Naive B cell (primary cell): ENCODE measurements at regions not wholly inside any gene's neighbourhood (a gene's known extent, or its start where the extent isn't known, plus 50 kb on each side); places are given as distances from the start of the nearest gene placed in this dataset.
A peak's percentile ranks its signal among the peaks of the same experiment; 100 is the strongest.

Experiments used
- ATAC-seq, 2 donors: fragments of 150-1000 bp; cut with Tn5 transposase; 2 replicates each; pipeline ENCODE4 v1.10.0; 2021; ENCODE audit warnings: low read depth in 2 of 2, mild to moderate bottlenecking in 2 of 2, moderate library complexity in 2 of 2
- DNase-seq: peaks from one replicate; pipeline ENCODE4 v3.0.0; 2022
- H3K27ac Mint-ChIP-seq, 6 donors: one replicate each; pipeline ENCODE4 v1.8.0; 2020 to 2022; ENCODE audit warnings: mild to moderate bottlenecking in 6 of 6, mixed read lengths in 6 of 6, moderate library complexity in 5 of 6, inconsistent platforms in 2 of 6
- H3K27me3 Mint-ChIP-seq, 3 donors: one replicate each; pipeline ENCODE4 v1.8.0; 2021 to 2022; ENCODE audit warnings: mixed read lengths in 3 of 3, mild to moderate bottlenecking in 1 of 3
- H3K36me3 Mint-ChIP-seq, 2 donors: one replicate each; pipeline ENCODE4 v1.8.0; 2020 to 2022; ENCODE audit warnings: mixed read lengths in 2 of 2, inconsistent platforms in 1 of 2, mild to moderate bottlenecking in 1 of 2
- H3K4me1 Mint-ChIP-seq, 3 donors: one replicate each; pipeline ENCODE4 v1.8.0; 2020 to 2022; ENCODE audit warnings: mixed read lengths in 3 of 3, inconsistent platforms in 1 of 3, mild to moderate bottlenecking in 1 of 3, moderate library complexity in 1 of 3
- H3K4me3 Mint-ChIP-seq, 8 donors: one replicate each; pipeline ENCODE4 v1.8.0; 2020 to 2022; ENCODE audit warnings: mild to moderate bottlenecking in 8 of 8, mixed read lengths in 8 of 8, moderate library complexity in 8 of 8, inconsistent platforms in 2 of 8
- H3K9me3 Mint-ChIP-seq, 7 donors: one replicate each; pipeline ENCODE4 v1.8.0; 2020 to 2022; ENCODE audit warnings: mixed read lengths in 7 of 7, mild to moderate bottlenecking in 5 of 7, inconsistent platforms in 2 of 7, moderate library complexity in 1 of 7

GRCh38 chr7:54859066-54859465 is 100.1 kb upstream of the SEC61G start:
- H3K4me1 Mint-ChIP-seq, result no peaks in the 10 kb centered on the region
- no peaks in the 10 kb centered on the region for H3K36me3 Mint-ChIP-seq
- H3K27me3 Mint-ChIP-seq, result peaks cover 5 to 12% (median 7%) of the 10 kb centered on the region in 3 donors
- H3K27ac Mint-ChIP-seq, result no peak overlapping the region
- ATAC-seq (no peak), DNase-seq (no peak)
- H3K9me3 Mint-ChIP-seq, result peaks cover 0 to 10% (median 5%) of the 10 kb centered on the region in 7 donors
- H3K4me3 Mint-ChIP-seq, result no peak overlapping the region

DNA sequence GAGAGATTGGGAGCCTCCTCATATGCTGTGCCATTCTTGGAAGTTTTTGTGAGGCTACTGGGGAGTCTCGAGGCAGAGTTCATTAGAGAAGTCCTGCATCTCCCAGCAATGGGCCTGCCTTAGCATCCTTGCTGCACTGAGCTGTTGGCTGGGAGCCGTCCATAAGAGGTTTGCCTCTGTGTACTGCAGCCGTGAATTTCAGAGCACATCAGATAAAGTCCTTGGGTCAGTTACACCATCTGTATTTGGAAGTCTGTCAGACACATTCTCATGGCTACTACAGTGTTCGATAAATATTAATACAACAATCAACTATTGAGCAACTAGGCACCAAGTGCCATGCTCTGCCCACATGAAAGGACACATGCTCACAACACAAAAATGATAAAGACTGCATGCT is 100.5 kb upstream of the SEC61G start:
- Mint-ChIP-seq H3K27me3 (peaks cover 5 to 9% (median 7%) of the 10 kb centered on the region in 3 donors), H3K9me3 (peaks cover 0 to 10% (median 3%) of the 10 kb centered on the region in 7 donors), H3K36me3 (no peaks in the 10 kb centered on the region), H3K27ac (no peak overlapping the region), H3K4me3 (no peak overlapping the region), H3K4me1 (no peaks in the 10 kb centered on the region)
- DNase-seq (no peak), ATAC-seq (no peak)

GRCh38 chr7:54860003-54860775 is 101.2 kb upstream of the SEC61G start:
- ATAC-seq (no peak), DNase-seq (no peak)
- Mint-ChIP-seq H3K27me3 (peaks cover 5 to 7% (median 6%) of the 10 kb centered on the region in 3 donors), H3K4me3 (peak overlapping the region in 1 of 8 donors; percentile 2), H3K4me1 (no peaks in the 10 kb centered on the region), H3K9me3 (peaks cover 0 to 10% (median 2%) of the 10 kb centered on the region in 7 donors), H3K27ac (no peak overlapping the region), H3K36me3 (no peaks in the 10 kb centered on the region)

DNA sequence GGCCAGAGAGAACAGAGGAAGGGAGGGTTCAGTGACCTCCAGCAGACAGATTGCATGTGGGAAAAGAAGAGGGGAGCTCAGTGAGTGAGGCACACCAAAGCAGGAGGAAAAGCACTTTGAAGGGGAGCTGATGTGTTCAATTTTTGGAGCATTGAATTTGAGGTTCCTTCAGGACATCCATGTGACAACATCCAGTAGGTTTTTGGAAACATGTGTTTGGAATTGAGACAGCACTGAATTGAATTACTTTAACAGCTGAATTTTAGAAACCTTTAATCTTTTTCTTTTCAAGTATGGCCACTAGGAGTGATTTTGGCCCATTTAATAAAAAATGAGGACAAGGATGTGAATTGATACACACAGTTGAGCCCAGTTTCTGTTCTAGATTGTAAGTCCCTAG is 101.8 kb upstream of the SEC61G start:
- H3K4me3 Mint-ChIP-seq, result no peak overlapping the region
- H3K9me3 Mint-ChIP-seq, result peaks cover 0 to 10% (median 2%) of the 10 kb centered on the region in 7 donors
- no peaks in the 10 kb centered on the region for H3K4me1 Mint-ChIP-seq
- no peak overlapping the region for H3K27ac Mint-ChIP-seq
- DNase-seq (no peak), ATAC-seq (no peak)
- H3K36me3 Mint-ChIP-seq, result no peaks in the 10 kb centered on the region
- H3K27me3 Mint-ChIP-seq, result peaks cover 5 to 7% (median 6%) of the 10 kb centered on the region in 3 donors

GRCh38 chr7:54864663-54865062 is 105.7 kb upstream of the SEC61G start:
- H3K4me3 Mint-ChIP-seq, result no peak overlapping the region
- H3K9me3 Mint-ChIP-seq, result peaks cover 0 to 2% (median 0%) of the 10 kb centered on the region in 7 donors
- no peaks in the 10 kb centered on the region for H3K36me3 Mint-ChIP-seq
- H3K27ac Mint-ChIP-seq, result no peak overlapping the region
- no peaks in the 10 kb centered on the region for H3K27me3 Mint-ChIP-seq
- H3K4me1 Mint-ChIP-seq, result no peaks in the 10 kb centered on the region
- DNase-seq (no peak), ATAC-seq (no peak)

DNA sequence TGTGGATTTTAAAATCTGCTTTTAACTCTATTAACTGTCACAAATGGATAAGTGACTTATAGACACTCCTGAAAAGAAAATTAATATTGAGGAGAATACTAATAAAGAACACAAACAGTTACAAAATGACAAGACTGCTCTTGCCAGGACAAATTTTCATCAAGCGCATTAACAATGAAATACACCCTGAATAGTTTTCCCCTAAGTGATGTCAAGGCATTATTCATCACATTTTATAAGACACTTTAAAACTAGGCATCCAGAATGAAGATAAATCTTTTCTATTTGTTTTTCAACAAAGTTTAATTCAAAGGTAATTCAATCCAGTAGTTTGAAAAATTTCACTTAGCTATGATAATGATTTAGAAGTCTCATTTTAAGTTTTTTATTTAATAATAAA is 110.5 kb upstream of the SEC61G start:
- no peak overlapping the region for H3K4me3 Mint-ChIP-seq
- H3K27me3 Mint-ChIP-seq, result no peaks in the 10 kb centered on the region
- H3K9me3 Mint-ChIP-seq, result peaks cover 0 to 4% (median 0%) of the 10 kb centered on the region in 7 donors
- no peaks in the 10 kb centered on the region for H3K4me1 Mint-ChIP-seq
- no peaks in the 10 kb centered on the region for H3K36me3 Mint-ChIP-seq
- no peak overlapping the region for H3K27ac Mint-ChIP-seq
- no peak for ATAC-seq
- DNase-seq, result no peak

GRCh38 chr7:54874804-54875203 is 115.8 kb upstream of the SEC61G start:
- Mint-ChIP-seq H3K36me3 (no peaks in the 10 kb centered on the region), H3K27ac (no peak overlapping the region), H3K9me3 (peaks cover 0 to 4% (median 0%) of the 10 kb centered on the region in 7 donors), H3K27me3 (no peaks in the 10 kb centered on the region), H3K4me3 (no peak overlapping the region), H3K4me1 (no peaks in the 10 kb centered on the region)
- no peak for DNase-seq
- no peak for ATAC-seq

DNA sequence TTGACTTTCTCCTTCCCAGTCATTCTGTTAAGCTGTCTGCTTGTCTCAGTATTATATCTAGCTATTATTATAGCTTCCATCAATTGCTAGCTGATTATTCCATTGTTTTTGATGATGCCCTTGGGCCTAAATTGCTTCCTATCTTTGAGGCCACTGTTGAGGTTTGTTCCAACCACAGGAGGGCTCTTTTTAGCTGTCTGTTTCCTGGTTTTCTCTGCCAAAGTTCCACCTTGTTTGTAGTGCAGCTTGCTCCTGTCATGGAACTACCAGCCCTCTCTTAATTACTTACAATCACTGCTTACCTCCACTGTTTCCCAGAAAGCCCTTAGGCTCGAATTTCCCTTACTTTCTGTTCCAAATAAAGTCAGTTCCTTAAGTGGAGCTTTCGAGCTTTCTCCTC is 118.7 kb upstream of the SEC61G start:
- Mint-ChIP-seq H3K27me3 (no peaks in the 10 kb centered on the region), H3K4me3 (no peak overlapping the region), H3K4me1 (no peaks in the 10 kb centered on the region), H3K9me3 (peaks cover 0 to 4% (median 0%) of the 10 kb centered on the region in 7 donors), H3K36me3 (no peaks in the 10 kb centered on the region), H3K27ac (no peak overlapping the region)
- ATAC-seq (no peak), DNase-seq (no peak)

- no peaks in the 10 kb centered on the region for H3K36me3 Mint-ChIP-seq
- no peak overlapping the region for H3K4me3 Mint-ChIP-seq
- ATAC-seq (no peak), DNase-seq (no peak)
- H3K9me3 Mint-ChIP-seq, result peaks cover 0 to 4% (median 0%) of the 10 kb centered on the region in 7 donors
- no peaks in the 10 kb centered on the region for H3K4me1 Mint-ChIP-seq
- H3K27me3 Mint-ChIP-seq, result no peaks in the 10 kb centered on the region
- no peak overlapping the region for H3K27ac Mint-ChIP-seq
Measured at GRCh38 chr7:54878339-54878738, 119.3 kb upstream of the SEC61G start.

GRCh38 chr7:54879776-54880175 is 120.8 kb upstream of the SEC61G start:
- no peaks in the 10 kb centered on the region for H3K27me3 Mint-ChIP-seq
- no peaks in the 10 kb centered on the region for H3K4me1 Mint-ChIP-seq
- ATAC-seq (no peak), DNase-seq (no peak)
- no peak overlapping the region for H3K27ac Mint-ChIP-seq
- peaks cover 0 to 3% (median 0%) of the 10 kb centered on the region in 7 donors for H3K9me3 Mint-ChIP-seq
- H3K36me3 Mint-ChIP-seq, result no peaks in the 10 kb centered on the region
- H3K4me3 Mint-ChIP-seq, result no peak overlapping the region

GRCh38 chr7:54880326-54880989 is 121.4 kb upstream of the SEC61G start:
- H3K4me1 Mint-ChIP-seq, result no peaks in the 10 kb centered on the region
- DNase-seq (no peak), ATAC-seq (no peak)
- H3K27me3 Mint-ChIP-seq, result no peaks in the 10 kb centered on the region
- peaks cover 0 to 3% (median 0%) of the 10 kb centered on the region in 7 donors for H3K9me3 Mint-ChIP-seq
- H3K27ac Mint-ChIP-seq, result peak overlapping the region in 1 of 6 donors; percentile 45
- no peaks in the 10 kb centered on the region for H3K36me3 Mint-ChIP-seq
- no peak overlapping the region for H3K4me3 Mint-ChIP-seq

DNA sequence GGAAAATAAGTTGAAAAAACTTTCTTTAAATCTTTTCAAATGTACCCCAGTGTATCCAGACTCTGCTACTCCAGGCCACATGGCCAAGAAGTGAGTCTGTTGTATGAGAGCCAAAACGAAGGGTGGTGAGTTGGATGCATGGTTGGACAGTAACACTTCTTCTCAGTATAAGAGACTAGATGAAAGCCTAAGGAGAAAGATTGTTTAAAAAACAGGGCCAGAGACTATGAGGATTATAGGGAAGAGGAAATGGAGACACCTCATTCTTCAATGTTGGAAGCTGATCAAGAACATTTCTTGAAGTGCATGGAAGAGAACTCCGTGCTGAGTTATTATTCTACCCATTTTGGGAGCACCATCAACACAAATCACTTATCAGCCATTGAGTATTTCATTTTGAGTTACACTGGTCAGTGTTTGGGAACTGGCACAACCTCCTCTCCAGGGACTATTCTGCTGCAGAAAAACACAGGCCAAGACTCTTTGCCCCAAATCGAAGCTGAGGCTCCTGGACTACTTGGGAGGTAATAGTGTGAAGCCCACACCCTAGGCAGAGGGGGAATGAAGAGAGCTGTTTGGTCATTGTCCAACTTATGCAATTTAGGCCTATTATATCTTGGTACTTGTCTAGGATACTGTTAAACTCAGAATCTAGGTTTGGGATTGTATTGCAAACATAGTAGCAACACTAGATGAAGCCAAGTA is 123.0 kb upstream of the SEC61G start:
- Mint-ChIP-seq H3K36me3 (no peaks in the 10 kb centered on the region), H3K4me1 (no peaks in the 10 kb centered on the region), H3K27me3 (no peaks in the 10 kb centered on the region), H3K27ac (no peak overlapping the region), H3K9me3 (peaks cover 0 to 3% (median 0%) of the 10 kb centered on the region in 7 donors), H3K4me3 (no peak overlapping the region)
- ATAC-seq (no peak), DNase-seq (no peak)

DNA sequence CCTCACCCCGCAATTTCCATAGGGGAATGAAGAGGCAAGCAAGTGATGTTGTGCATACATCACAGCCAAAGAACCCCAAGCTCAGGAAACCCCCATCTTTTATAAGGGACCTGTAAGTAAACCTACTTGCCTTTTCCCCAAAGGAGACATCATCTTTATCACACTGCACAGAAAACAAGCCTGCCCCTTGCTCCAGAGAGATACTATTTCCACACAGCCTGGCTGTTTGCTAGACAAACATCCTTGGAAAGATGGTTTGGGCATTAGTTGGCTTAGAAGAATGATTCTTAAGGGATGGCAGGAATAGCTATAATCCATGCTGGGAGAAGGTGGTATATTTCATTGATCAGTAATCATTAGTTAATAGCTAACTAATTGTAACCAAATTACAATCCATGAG is 123.7 kb upstream of the SEC61G start:
- Mint-ChIP-seq H3K9me3 (peaks cover 0 to 3% (median 0%) of the 10 kb centered on the region in 7 donors), H3K36me3 (no peaks in the 10 kb centered on the region), H3K4me1 (no peaks in the 10 kb centered on the region), H3K4me3 (no peak overlapping the region), H3K27me3 (no peaks in the 10 kb centered on the region), H3K27ac (no peak overlapping the region)
- DNase-seq (no peak), ATAC-seq (no peak)

DNA sequence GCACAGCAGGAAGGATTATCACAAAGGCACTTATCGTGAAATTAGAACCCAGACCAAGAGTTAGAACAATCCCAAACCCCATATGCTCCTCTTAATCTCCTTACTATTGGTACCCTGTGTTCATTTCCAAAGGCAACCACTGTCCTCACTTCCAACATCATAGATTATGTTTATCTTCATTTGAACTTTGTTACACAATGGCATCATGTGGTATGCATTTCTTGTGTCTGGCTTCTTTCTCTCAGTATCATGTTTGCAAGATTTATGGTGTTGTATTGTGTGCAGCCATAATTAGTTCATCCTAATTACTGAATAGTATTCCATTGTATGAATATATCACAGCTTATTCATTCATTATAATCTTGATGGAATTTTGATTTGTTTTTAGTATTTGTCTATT is 124.6 kb upstream of the SEC61G start:
- no peak overlapping the region for H3K27ac Mint-ChIP-seq

More for the DNA sequence above, 124.6 kb upstream of the SEC61G start:
- peaks cover 5 to 8% (median 6%) of the 10 kb centered on the region in 3 donors for H3K27me3 Mint-ChIP-seq
- ATAC-seq, result no peak
- peaks cover 0 to 4% (median 0%) of the 10 kb centered on the region in 3 donors for H3K4me1 Mint-ChIP-seq
- no peak for DNase-seq
- no peak overlapping the region for H3K4me3 Mint-ChIP-seq
- H3K36me3 Mint-ChIP-seq, result no peaks in the 10 kb centered on the region
- peaks cover 0 to 4% (median 0%) of the 10 kb centered on the region in 7 donors for H3K9me3 Mint-ChIP-seq
